OCI-LY1 (cell line): ENCODE measurements at regions not wholly inside any gene's neighbourhood (a gene's known extent, or its start where the extent isn't known, plus 50 kb on each side); places are given as distances from the start of the nearest gene placed in this dataset.
"Not testable (repeated sequence)": the region's sequence is repeated elsewhere in the genome, so short reads cannot be mapped to it uniquely, and the experiment has no call there.

Experiments
- CTCF ChIP-seq: fragments of 200-600 bp; sonication (generic), shearing (Covaris generic); IDR thresholded peaks from 2 replicates; pipeline ENCODE4 v1.5.1; 2017; ENCODE audit warnings: mild to moderate bottlenecking, antibody characterized with exemption, low read length, moderate library complexity, mixed read lengths
- EZH2 ChIP-seq: fragments of 200-600 bp; sonication (generic), shearing (Covaris generic); IDR thresholded peaks from 2 replicates; pipeline ENCODE4 v1.8.0; 2017; ENCODE audit warnings: borderline replicate concordance, mixed run types, mild to moderate bottlenecking, antibody characterized with exemption, low read length, moderate library complexity, mixed read lengths

GRCh38 chr6:57877729-57878128, 560.3 kb downstream of the PRIM2 start:
- TF ChIP-seq CTCF, EZH2: not testable (repeated sequence)
